SK-N-MC (cell line): ENCODE measurements at regions not wholly inside any gene's neighbourhood (a gene's known extent, or its start where the extent isn't known, plus 50 kb on each side); places are given as distances from the start of the nearest gene placed in this dataset.

Experiments
- EZH2 ChIP-seq: fragments of 200-600 bp; sonication (generic); IDR thresholded peaks from one replicate; pipeline ENCODE4 v1.6.1; 2017; ENCODE audit warnings: antibody characterized with exemption
- FOXP2 ChIP-seq: optimal IDR thresholded peaks from 2 replicates; pipeline ENCODE3; 2011; ENCODE audit warnings: mild to moderate bottlenecking, moderate library complexity; ENCODE audit not compliant: insufficient read depth; ENCODE audit errors: extremely low read length, control extremely low read depth
- POLR2AphosphoS5 ChIP-seq: IDR thresholded peaks from 2 replicates; pipeline ENCODE4 v1.6.1; 2012; ENCODE audit warnings: mild to moderate bottlenecking, low read depth, low read length, borderline replicate concordance

DNA sequence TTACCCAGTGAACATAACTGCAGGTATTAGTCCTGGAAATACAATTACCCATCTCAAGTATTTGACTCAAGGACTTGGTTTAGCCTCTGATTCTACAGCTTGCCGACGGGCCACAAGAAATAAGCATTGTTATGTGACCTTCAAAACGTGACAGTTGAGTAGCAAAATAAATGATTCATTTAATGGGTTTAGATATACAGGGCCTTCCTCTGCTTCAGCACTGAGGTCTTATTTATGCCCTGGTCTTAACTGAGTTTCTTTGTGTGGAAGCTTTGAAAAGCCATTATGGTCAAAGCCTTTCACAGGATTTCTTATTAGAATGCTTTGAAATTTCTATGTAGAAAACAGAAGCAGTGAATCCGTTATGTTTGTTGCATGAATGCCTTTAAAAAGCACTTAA lies 899.2 kb upstream of the API5 start:
- TF ChIP-seq EZH2 (no peak), POLR2AphosphoS5 (no peak), FOXP2 (no peak)
